ENCODE measurements at regions not wholly inside any gene's neighbourhood (a gene's known extent, or its start where the extent isn't known, plus 50 kb on each side); places are given as distances from the start of the nearest gene placed in this dataset.

GRCh38 chr2:12005886-12006681 lies 259.7 kb downstream of the LPIN1 start:
- TF ChIP-seq CTCF (IDR thresholded peaks at IDR 0.05) (no peak), EZH2 (IDR thresholded peaks at IDR 0.05; ENCODE audit: borderline replicate concordance, insufficient read depth, low read depth, low read length, poor library complexity, severe bottlenecking) (no peak)

All from B cell (primary cell).